ENCODE measurements at regions not wholly inside any gene's neighbourhood (a gene's known extent, or its start where the extent isn't known, plus 50 kb on each side); places are given as distances from the start of the nearest gene placed in this dataset.

DNA sequence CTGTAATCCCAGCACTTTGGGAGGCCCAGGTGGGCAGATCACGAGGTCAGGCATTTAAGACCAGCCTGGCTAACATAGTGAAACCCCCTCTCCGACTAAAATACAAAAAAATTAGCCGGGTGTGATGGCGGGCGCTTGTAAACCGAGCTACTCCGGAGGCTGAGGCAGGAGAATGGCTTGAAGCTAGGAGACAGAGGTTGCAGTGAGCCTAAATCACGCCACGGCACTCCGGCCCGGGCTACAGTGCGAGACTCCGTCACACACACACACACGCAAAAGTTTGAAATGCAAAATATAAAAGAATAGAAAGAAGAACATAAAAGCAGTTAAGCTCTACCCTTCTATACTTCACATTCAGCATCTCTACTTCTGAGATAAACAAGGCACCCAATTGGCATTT is 1165.9 kb upstream of the CNTN5 start:
- TF ChIP-seq POLR2AphosphoS5 (IDR thresholded peaks at IDR 0.05; ENCODE audit: low read depth, low read length) = no peak
- TF ChIP-seq POLR2A (IDR thresholded peaks at IDR 0.05; ENCODE audit: low read depth, low read length) = no peak
- no peak for TF ChIP-seq TAF1 (IDR thresholded peaks at IDR 0.05; ENCODE audit: low read depth, low read length)
- TF ChIP-seq POU2F2 (IDR thresholded peaks at IDR 0.05; ENCODE audit: low read depth, low read length) = no peak

Measured in GM12891 (cell line).